ENCODE measurements at regions not wholly inside any gene's neighbourhood (a gene's known extent, or its start where the extent isn't known, plus 50 kb on each side); places are given as distances from the start of the nearest gene placed in this dataset.
"Not testable (repeated sequence)": the region's sequence is repeated elsewhere in the genome, so short reads cannot be mapped to it uniquely, and the experiment has no call there.

- DNase-seq (ENCODE audit: extremely low spot score in 2 of 2); H3K27ac ChIP-seq; intact Hi-C loops (cut with DNase I); H3K9me3 ChIP-seq; H3K4me1 ChIP-seq; H3K4me3 ChIP-seq; H3K36me3 ChIP-seq; H3K27me3 ChIP-seq: not testable (repeated sequence)
Observed at GRCh38 chr17:15802917-15803316, 70.8 kb downstream of the TBC1D26 start.

- H3K27ac ChIP-seq; H3K27me3 ChIP-seq; intact Hi-C loops (cut with DNase I); DNase-seq (ENCODE audit: extremely low spot score in 2 of 2); H3K4me3 ChIP-seq; H3K9me3 ChIP-seq; H3K36me3 ChIP-seq; H3K4me1 ChIP-seq: not testable (repeated sequence)
Observed at GRCh38 chr17:15806825-15807224, 74.7 kb downstream of the TBC1D26 start.

GRCh38 chr17:15813388-15813787 lies 81.3 kb downstream of the TBC1D26 start:
- intact Hi-C loops (cut with DNase I); H3K4me1 ChIP-seq; H3K27ac ChIP-seq; DNase-seq (ENCODE audit: extremely low spot score in 2 of 2); H3K27me3 ChIP-seq; H3K4me3 ChIP-seq; H3K9me3 ChIP-seq; H3K36me3 ChIP-seq: not testable (repeated sequence)

GRCh38 chr17:15814003-15814402 lies 81.9 kb downstream of the TBC1D26 start:
- intact Hi-C loops (cut with DNase I): not testable (repeated sequence)

GRCh38 chr17:15817861-15818260 lies 85.8 kb downstream of the TBC1D26 start:
- H3K27ac ChIP-seq; H3K4me1 ChIP-seq; H3K9me3 ChIP-seq; H3K4me3 ChIP-seq; intact Hi-C loops (cut with DNase I); DNase-seq (ENCODE audit: extremely low spot score in 2 of 2); H3K36me3 ChIP-seq; H3K27me3 ChIP-seq: not testable (repeated sequence)

More at GRCh38 chr17:15814003-15814402, 81.9 kb downstream of the TBC1D26 start:
- H3K4me3 ChIP-seq; DNase-seq (ENCODE audit: extremely low spot score in 2 of 2); H3K9me3 ChIP-seq; H3K27me3 ChIP-seq; H3K4me1 ChIP-seq; H3K27ac ChIP-seq; H3K36me3 ChIP-seq: not testable (repeated sequence)

GRCh38 chr17:15822280-15822679 lies 90.2 kb downstream of the TBC1D26 start:
- H3K4me1 ChIP-seq; H3K27me3 ChIP-seq; intact Hi-C loops (cut with DNase I); H3K9me3 ChIP-seq; H3K36me3 ChIP-seq; H3K4me3 ChIP-seq; DNase-seq (ENCODE audit: extremely low spot score in 2 of 2); H3K27ac ChIP-seq: not testable (repeated sequence)

- H3K4me3 ChIP-seq; DNase-seq (ENCODE audit: extremely low spot score in 2 of 2); H3K27ac ChIP-seq; intact Hi-C loops (cut with DNase I); H3K9me3 ChIP-seq; H3K4me1 ChIP-seq; H3K27me3 ChIP-seq; H3K36me3 ChIP-seq: not testable (repeated sequence)
- peak; percentile 84 to 95 (median 92) for TF ChIP-seq CTCF (IDR thresholded peaks at IDR 0.05)
- peak; percentile 55 to 70 for TF ChIP-seq POLR2AphosphoS5 (IDR thresholded peaks at IDR 0.05; ENCODE audit: insufficient read depth in 1 of 2, low read depth in 1 of 2)
Observed at GRCh38 chr17:15828727-15829314, 96.7 kb downstream of the TBC1D26 start.

- intact Hi-C loops (cut with DNase I); H3K4me3 ChIP-seq; H3K27ac ChIP-seq; DNase-seq (ENCODE audit: extremely low spot score in 2 of 2); H3K27me3 ChIP-seq; H3K4me1 ChIP-seq; H3K36me3 ChIP-seq; H3K9me3 ChIP-seq: not testable (repeated sequence)
Observed at GRCh38 chr17:15830221-15830620, 98.1 kb downstream of the TBC1D26 start.

GRCh38 chr17:15831182-15831581 lies 99.1 kb downstream of the TBC1D26 start:
- H3K4me3 ChIP-seq; H3K36me3 ChIP-seq; H3K27me3 ChIP-seq; intact Hi-C loops (cut with DNase I); H3K9me3 ChIP-seq; H3K4me1 ChIP-seq; DNase-seq (ENCODE audit: extremely low spot score in 2 of 2); H3K27ac ChIP-seq: not testable (repeated sequence)

GRCh38 chr17:15832921-15833480 lies 100.9 kb downstream of the TBC1D26 start:
- H3K27me3 ChIP-seq; H3K9me3 ChIP-seq; H3K36me3 ChIP-seq; H3K4me1 ChIP-seq; DNase-seq (ENCODE audit: extremely low spot score in 2 of 2); H3K4me3 ChIP-seq; H3K27ac ChIP-seq; intact Hi-C loops (cut with DNase I): not testable (repeated sequence)

- H3K36me3 ChIP-seq; H3K4me3 ChIP-seq; H3K27me3 ChIP-seq; H3K4me1 ChIP-seq; H3K27ac ChIP-seq; intact Hi-C loops (cut with DNase I); H3K9me3 ChIP-seq; DNase-seq (ENCODE audit: extremely low spot score in 2 of 2): not testable (repeated sequence)
Observed at GRCh38 chr17:15833890-15834289, 101.8 kb downstream of the TBC1D26 start.

- DNase-seq (ENCODE audit: extremely low spot score in 2 of 2); H3K36me3 ChIP-seq; H3K27me3 ChIP-seq; H3K27ac ChIP-seq; H3K4me1 ChIP-seq; H3K9me3 ChIP-seq; H3K4me3 ChIP-seq; intact Hi-C loops (cut with DNase I): not testable (repeated sequence)
Observed at GRCh38 chr17:15835481-15835880, 103.4 kb downstream of the TBC1D26 start.

Data from vagina (tissue), 2 donors.